HCT116 (cell line): ENCODE measurements at regions not wholly inside any gene's neighbourhood (a gene's known extent, or its start where the extent isn't known, plus 50 kb on each side); places are given as distances from the start of the nearest gene placed in this dataset.

Source experiments
- ATAC-seq: fragments of 200-7000 bp; cut with Tn5 transposase; 2 replicates; pipeline ENCODE4 v1.9.1; 2020; ENCODE audit warnings: mild to moderate bottlenecking, moderate library complexity
- BruUV-seq: library from RNA; stranded (reverse); fragments of 400-500 nt; replicated peaks from 2 replicates; lab custom pipeline; 2021; lab: Mats Ljungman, UMichigan
- CTCF ChIA-PET: fragments of 300-600 bp; sonication (Branson Sonifier 250); formaldehyde crosslinking; loops from one replicate; lab custom pipeline; 2021; ENCODE audit warnings: antibody characterized with exemption; lab: Charles Lee
- POLR2A ChIA-PET: fragments of 300-600, 350-600 bp; sonication (Branson Sonifier 250); formaldehyde crosslinking; loops from one replicate; lab custom pipeline; 2021; ENCODE audit warnings: antibody characterized with exemption; lab: Charles Lee
- RAD21 ChIA-PET, 2 experiments: fragments of 300-600 bp; sonication (Branson Sonifier 250); formaldehyde crosslinking; loops; one replicate each; lab custom pipeline; 2023; ENCODE audit warnings: low total read pairs in 2 of 2; ENCODE audit not compliant: uncharacterized antibody in 2 of 2, unreplicated experiment in 2 of 2, low non-redundant PET in 1 of 2; lab: Charles Lee
- DNase-seq: peaks from one replicate; pipeline ENCODE4 v3.0.0-alpha.2; 2010; ENCODE audit warnings: low read depth, low spot score
- H2AFZ ChIP-seq: fragments of 200-600 bp; shearing (Covaris generic), sonication (generic); 2 replicates; pipeline ENCODE4 v1.6.1; 2017; ENCODE audit warnings: low read depth, mixed run types, mixed read lengths, antibody characterized with exemption, low read length; ENCODE audit not compliant: poor library complexity, severe bottlenecking
- H3K27ac ChIP-seq: 2 replicates; pipeline ENCODE4 v1.5.1; 2012; ENCODE audit warnings: low read depth, low read length
- H3K27me3 ChIP-seq: fragments of 200-600 bp; sonication (generic); 2 replicates; pipeline ENCODE4 v1.6.1; 2016; ENCODE audit warnings: mixed run types, low read length, mixed read lengths; ENCODE audit not compliant: insufficient read depth
- H3K36me3 ChIP-seq, 2 experiments: fragments of 200-500 bp in 1 of 2; fragments of 200-600 bp in 1 of 2; sonication (Bioruptor generic) in 1 of 2; sonication (generic) in 1 of 2; 2 replicates each; pipeline versions ENCODE4 v1.5.1 to v1.6.1; 2014 to 2016; ENCODE audit warnings: low read length in 2 of 2, inconsistent platforms in 1 of 2, mixed read lengths in 1 of 2, mixed run types in 1 of 2; ENCODE audit not compliant: insufficient read depth in 2 of 2, control insufficient read depth in 1 of 2
- H3K4me1 ChIP-seq, 2 experiments: fragments of 200-600 bp in 1 of 2; sonication (generic) in 1 of 2; 2 replicates each; pipeline versions ENCODE4 v1.5.1 to v1.6.1; 2012 to 2017; ENCODE audit warnings: low read length in 2 of 2, inconsistent platforms in 1 of 2, mild to moderate bottlenecking in 1 of 2, mixed read lengths in 1 of 2, mixed run types in 1 of 2, moderate library complexity in 1 of 2; ENCODE audit not compliant: insufficient read depth in 2 of 2, control insufficient read depth in 1 of 2
- H3K4me2 ChIP-seq: fragments of 200-600 bp; sonication (generic); 2 replicates; pipeline ENCODE4 v1.6.1; 2017; ENCODE audit warnings: mixed run types, low read length, mixed read lengths
- H3K4me3 ChIP-seq, 2 experiments: fragments of 200-600 bp in 1 of 2; sonication (generic) in 1 of 2; replicated peaks in 1 of 2; 2 replicates each; pipeline ENCODE4 v1.5.1; 2011 to 2016; ENCODE audit warnings: low read length in 2 of 2, control low read depth in 1 of 2, low read depth in 1 of 2, mild to moderate bottlenecking in 1 of 2, mixed read lengths in 1 of 2, mixed run types in 1 of 2
- H3K79me2 ChIP-seq: fragments of 200-600 bp; sonication (generic); 2 replicates; pipeline ENCODE4 v1.6.1; 2017; ENCODE audit warnings: mild to moderate bottlenecking, mixed run types, low read length, moderate library complexity, mixed read lengths; ENCODE audit not compliant: insufficient read depth
- H3K9ac ChIP-seq: fragments of 200-600 bp; sonication (generic); 2 replicates; pipeline ENCODE4 v1.6.1; 2016; ENCODE audit warnings: low read length, mixed read lengths
- H3K9me2 ChIP-seq: fragments of 200-600 bp; sonication (generic), shearing (Covaris generic); 2 replicates; pipeline ENCODE4 v1.6.1; 2017; ENCODE audit warnings: mixed run types, mild to moderate bottlenecking, moderate library complexity; ENCODE audit not compliant: insufficient read depth
- H3K9me3 ChIP-seq, 2 experiments: fragments of 200-500 bp in 1 of 2; fragments of 200-600 bp in 1 of 2; sonication (Bioruptor generic) in 1 of 2; sonication (generic) in 1 of 2; 2 replicates each; pipeline ENCODE4 v1.6.1; 2014 to 2017; ENCODE audit warnings: low read length in 2 of 2, mixed read lengths in 2 of 2, inconsistent platforms in 1 of 2, low read depth in 1 of 2, mild to moderate bottlenecking in 1 of 2, mixed run types in 1 of 2, moderate library complexity in 1 of 2; ENCODE audit not compliant: control insufficient read depth in 1 of 2, insufficient read depth in 1 of 2
- H4K20me1 ChIP-seq: fragments of 200-600 bp; sonication (generic), shearing (Covaris generic); 2 replicates; pipeline ENCODE4 v1.6.1; 2017; ENCODE audit warnings: mixed run types, mild to moderate bottlenecking, moderate library complexity; ENCODE audit not compliant: insufficient read depth
- ATF3 ChIP-seq: IDR thresholded peaks from 2 replicates; pipeline ENCODE4 v1.6.1; 2012
- CTCF ChIP-seq, 3 experiments: fragments of 200-600 bp in 1 of 3; sonication (generic) in 1 of 3; IDR thresholded peaks in 2 of 3; conservative IDR thresholded peaks in 1 of 3; 2 replicates each; pipeline ENCODE4 v1.5.1; 2012 to 2017; ENCODE audit warnings: low read depth in 2 of 3, low read length in 2 of 3, antibody characterized with exemption in 1 of 3, borderline replicate concordance in 1 of 3, control low read depth in 1 of 3, mild to moderate bottlenecking in 1 of 3, mixed read lengths in 1 of 3, mixed run types in 1 of 3, moderate library complexity in 1 of 3; ENCODE audit not compliant: insufficient read depth in 1 of 3
- EGR1 ChIP-seq: IDR thresholded peaks from 2 replicates; pipeline ENCODE4 v1.6.1; 2012; ENCODE audit warnings: low read depth
- ELF1 ChIP-seq: IDR thresholded peaks from 2 replicates; pipeline ENCODE4 v1.6.1; 2012; ENCODE audit warnings: low read depth, borderline replicate concordance
- EZH2 ChIP-seq: fragments of 200-600 bp; sonication (generic); IDR thresholded peaks from 2 replicates; pipeline ENCODE4 v1.6.1; 2017; ENCODE audit warnings: antibody characterized with exemption, mixed run types
- JUND ChIP-seq: IDR thresholded peaks from 2 replicates; pipeline ENCODE4 v1.6.1; 2012
- MAX ChIP-seq: IDR thresholded peaks from 2 replicates; pipeline ENCODE4 v1.6.1; 2012
- POLR2AphosphoS5 ChIP-seq: IDR thresholded peaks from 2 replicates; pipeline ENCODE4 v1.6.1; 2011; ENCODE audit warnings: mild to moderate bottlenecking, low read depth, low read length, moderate library complexity
- RAD21 ChIP-seq: IDR thresholded peaks from 2 replicates; pipeline ENCODE4 v1.6.1; 2012; ENCODE audit warnings: low read depth, mild to moderate bottlenecking
- SP1 ChIP-seq: IDR thresholded peaks from 2 replicates; pipeline ENCODE4 v1.6.1; 2012; ENCODE audit warnings: low read depth
- SRF ChIP-seq: IDR thresholded peaks from 2 replicates; pipeline ENCODE4 v1.6.1; 2012; ENCODE audit warnings: low read depth
- TCF7L2 ChIP-seq: IDR thresholded peaks from 2 replicates; pipeline ENCODE4 v1.7.0; 2011; ENCODE audit warnings: borderline replicate concordance, inconsistent platforms; ENCODE audit not compliant: insufficient read depth, insufficient read length; ENCODE audit errors: extremely low read depth
- YY1 ChIP-seq: IDR thresholded peaks from 2 replicates; pipeline ENCODE4 v1.6.1; 2011; ENCODE audit warnings: low read length, low read depth, moderate library complexity, mild to moderate bottlenecking; ENCODE audit not compliant: insufficient replicate concordance; ENCODE audit errors: extremely low read depth
- ZBTB33 ChIP-seq: IDR thresholded peaks from 2 replicates; pipeline ENCODE4 v1.6.1; 2011; ENCODE audit warnings: mild to moderate bottlenecking, low read length, moderate library complexity; ENCODE audit not compliant: insufficient replicate concordance; ENCODE audit errors: extremely low read depth
- ZNF274 ChIP-seq: fragments of 200-500 bp; sonication (Bioruptor generic); IDR thresholded peaks from 2 replicates; pipeline ENCODE4 v1.6.1; 2014; ENCODE audit warnings: mild to moderate bottlenecking, low read depth, low read length, inconsistent platforms
- intact Hi-C: fragments of 100-400 bp; cut with micrococcal nuclease; formaldehyde crosslinking; loops from 2 replicates; pipeline ENCODE4 v1.10.0; 2022

GRCh38 chr9:13857521-13857920 is 456.4 kb downstream of the NFIB start:
- no peak overlapping the region for H3K27ac ChIP-seq

More at GRCh38 chr9:13857521-13857920, 456.4 kb downstream of the NFIB start:
- Histone ChIP-seq H2AFZ (no peak overlapping the region), H3K9ac (no peak overlapping the region), H3K36me3 (no peaks in the 10 kb centered on the region), H3K4me2 (no peak overlapping the region), H3K4me1 (no peaks in the 10 kb centered on the region), H4K20me1 (no peaks in the 10 kb centered on the region), H3K79me2 (no peaks in the 10 kb centered on the region), H3K9me2 (no peaks in the 10 kb centered on the region), H3K4me3 (no peak overlapping the region), H3K27me3 (no peaks in the 10 kb centered on the region), H3K9me3 (no peaks in the 10 kb centered on the region)
- BruUV-seq, result no TSS peak
- DNase-seq (no peak), ATAC-seq (no peak)
- ChIA-PET POLR2A (no interaction called here), CTCF (no interaction called here), RAD21 (no interaction called here)
- TF ChIP-seq ZNF274 (no peak), EGR1 (no peak), EZH2 (no peak), MAX (no peak), RAD21 (no peak), TCF7L2 (no peak), CTCF (IDR thresholded peaks at IDR 0.05 in 2 of 3, conservative IDR thresholded peaks at IDR 0.05 in 1 of 3; ENCODE audit: borderline replicate concordance in 1 of 3, insufficient read depth in 1 of 3, low read depth in 2 of 3, low read length in 2 of 3) (no peak), ATF3 (no peak), POLR2AphosphoS5 (no peak), JUND (no peak), ZBTB33 (no peak), YY1 (no peak), SRF (no peak), SP1 (no peak), ELF1 (no peak)
- intact Hi-C loops, result no loop called here
